NCI-H82 treated with DMSO at 0.1 percent for 48 hours (cell line): ENCODE measurements at regions not wholly inside any gene's neighbourhood (a gene's known extent, or its start where the extent isn't known, plus 50 kb on each side); places are given as distances from the start of the nearest gene placed in this dataset.
"Not testable (repeated sequence)": the region's sequence is repeated elsewhere in the genome, so short reads cannot be mapped to it uniquely, and the experiment has no call there.

Source experiments
- DNase-seq: peaks from one replicate; lab custom pipeline; 2025; ENCODE audit not compliant: unreplicated experiment; lab: John Stamatoyannopoulos, UW

DNA sequence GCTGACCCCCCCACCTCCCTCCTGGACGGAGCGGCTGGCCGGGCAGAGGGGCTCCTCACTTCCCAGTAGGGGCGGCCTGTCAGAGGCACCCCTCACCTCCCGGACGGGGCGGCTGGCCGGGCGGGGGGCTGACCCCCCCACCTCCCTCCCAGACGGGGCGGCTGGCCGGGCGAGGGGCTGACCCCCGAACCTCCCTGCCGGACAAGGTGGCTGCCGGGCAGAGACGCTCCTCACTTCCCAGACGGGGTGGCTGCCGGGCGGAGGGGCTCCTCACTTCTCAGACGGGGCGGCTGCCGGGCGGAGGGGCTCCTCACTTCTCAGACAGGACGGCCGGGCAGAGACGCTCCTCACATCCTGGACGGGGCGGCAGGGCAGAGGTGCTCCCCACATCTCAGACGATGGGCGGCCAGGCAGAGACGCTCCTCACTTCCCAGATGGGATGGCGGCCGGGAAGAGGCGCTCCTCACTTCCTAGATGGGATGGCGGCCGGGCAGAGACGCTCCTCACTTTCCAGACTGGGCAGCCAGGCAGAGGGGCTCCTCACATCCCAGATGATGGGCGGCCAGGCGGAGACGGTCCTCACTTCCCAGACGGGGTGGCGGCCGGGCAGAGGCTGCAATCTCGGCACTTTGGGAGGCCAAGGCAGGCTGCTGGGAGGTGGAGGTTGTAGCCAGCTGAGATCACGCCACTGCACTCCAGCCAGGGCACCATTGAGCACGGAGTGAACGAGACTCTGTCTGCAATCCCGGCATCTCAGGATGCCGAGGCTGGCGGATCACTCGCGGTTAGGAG is 66.2 kb upstream of the PAPPA2 start:
- DNase-seq, result not testable (repeated sequence)

DNA sequence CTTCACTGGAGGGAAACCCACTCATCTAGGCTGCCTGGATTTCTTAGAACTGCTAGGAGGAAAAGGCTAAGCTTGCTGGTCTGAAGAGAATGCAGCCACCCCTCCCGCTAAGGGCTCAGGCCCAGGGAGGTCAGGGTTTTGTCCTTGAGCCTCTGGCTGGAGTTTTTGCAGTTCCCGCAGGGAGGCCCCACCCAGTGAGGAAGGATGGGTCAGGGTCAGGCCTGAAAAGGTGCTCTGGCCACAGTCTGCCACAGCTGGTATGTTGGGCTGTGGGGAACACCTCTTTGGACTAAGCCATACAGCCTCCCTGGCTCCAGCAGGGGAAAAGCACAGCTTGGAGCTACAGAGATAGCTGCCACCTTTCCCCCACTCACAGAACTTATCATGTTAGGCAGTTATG is 71.4 kb upstream of the PAPPA2 start:
- DNase-seq, result no peak

DNA sequence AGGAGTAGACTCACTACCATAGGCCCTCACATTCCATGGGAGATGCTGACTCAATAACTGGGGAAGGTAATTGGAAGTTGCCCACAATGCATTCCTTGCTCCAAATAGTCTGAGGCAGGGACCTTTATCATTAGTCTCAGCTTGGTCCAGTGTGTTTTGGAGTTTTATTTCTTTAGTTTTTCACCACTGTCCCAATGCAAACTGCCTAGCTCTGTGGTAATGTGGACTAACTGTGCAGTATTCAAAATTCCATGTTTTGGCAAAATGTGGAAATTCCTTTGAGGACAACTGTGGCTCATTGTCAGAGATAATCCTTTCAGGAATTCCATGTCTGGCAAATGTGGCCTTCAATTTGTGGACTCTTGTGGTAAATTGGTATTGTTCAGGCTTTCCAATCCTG is 78.1 kb upstream of the PAPPA2 start:
- no peak for DNase-seq

DNA sequence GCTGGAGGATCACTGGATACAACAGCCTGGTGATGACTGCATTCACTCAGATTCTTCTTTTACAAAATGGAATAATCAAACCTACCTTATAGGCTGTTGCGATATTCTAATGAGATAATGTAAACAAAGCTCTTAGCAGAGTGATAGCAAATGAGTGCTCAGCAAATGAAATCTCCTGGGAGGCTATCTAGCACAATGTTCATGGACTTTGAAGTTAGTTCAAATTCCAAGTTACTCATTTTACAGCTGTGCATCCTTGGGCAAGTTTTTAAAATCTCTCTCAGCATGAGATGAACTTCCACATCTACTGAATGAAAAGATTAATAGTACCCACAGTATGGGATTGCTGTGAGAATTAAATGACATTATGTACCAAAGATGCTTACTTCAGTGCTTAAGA is 80.8 kb upstream of the PAPPA2 start:
- DNase-seq, result no peak

DNA sequence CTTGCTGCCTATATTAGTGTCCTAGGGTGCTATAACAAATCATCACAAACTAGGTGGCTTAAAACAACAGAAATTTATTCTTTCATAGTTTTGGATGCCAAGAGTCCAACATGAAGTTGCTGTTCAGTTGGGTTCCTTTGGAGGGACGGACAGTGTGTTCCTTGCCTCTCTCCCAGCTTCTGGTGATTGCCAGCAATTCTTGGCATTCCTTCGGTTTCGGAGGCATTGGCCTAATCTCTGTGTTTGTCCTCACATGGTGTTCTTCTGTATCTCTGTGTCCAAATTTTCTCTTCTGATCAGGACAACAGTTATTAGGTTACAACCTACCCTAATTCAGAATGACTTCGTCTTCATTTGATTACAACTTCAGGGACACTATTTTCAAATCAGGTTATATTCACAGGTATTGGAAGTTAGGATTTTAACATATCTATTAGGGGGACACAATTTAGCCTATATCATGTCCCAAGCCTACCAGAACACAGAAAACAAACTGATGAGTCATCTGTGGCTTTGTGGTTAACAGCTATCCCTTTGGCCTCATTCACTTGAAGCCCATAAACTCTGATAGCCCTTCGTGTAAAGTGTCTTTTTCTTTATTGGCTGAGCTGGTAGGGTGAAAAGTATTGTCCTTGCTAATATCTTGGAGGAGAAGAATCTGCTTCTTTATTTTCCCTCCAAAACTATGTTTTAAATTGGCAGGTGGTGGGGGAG is 83.2 kb upstream of the PAPPA2 start:
- DNase-seq, result no peak

DNA sequence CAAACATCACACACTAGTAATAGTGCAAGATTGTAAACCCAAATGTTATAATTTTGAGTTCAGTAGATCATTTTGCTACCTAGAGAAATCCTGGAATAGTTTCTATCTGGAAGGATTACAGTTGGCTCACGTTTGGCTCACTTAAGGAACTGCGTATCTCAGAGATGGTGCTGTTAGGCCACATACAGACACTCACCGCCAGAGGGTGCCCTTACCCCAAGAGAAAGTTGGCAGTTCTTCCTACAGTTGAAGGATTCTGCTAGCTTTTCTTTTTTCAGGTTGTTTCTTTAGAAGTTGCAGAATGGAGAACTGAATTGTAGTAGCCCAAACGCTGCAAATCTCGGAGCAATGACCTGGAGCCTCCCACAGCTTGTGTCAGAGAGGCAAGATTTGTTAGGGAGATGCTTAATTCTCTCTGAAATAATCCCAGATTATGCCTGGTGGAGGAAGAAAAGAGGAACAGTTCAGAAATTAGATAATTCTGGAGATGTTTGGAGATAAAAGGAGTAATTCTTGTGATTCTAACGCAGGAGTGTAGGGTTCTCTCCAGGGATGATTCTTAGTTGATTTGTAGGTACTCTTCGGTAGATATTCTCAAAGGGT is 87.9 kb upstream of the PAPPA2 start:
- peak; percentile 81 for DNase-seq

DNA sequence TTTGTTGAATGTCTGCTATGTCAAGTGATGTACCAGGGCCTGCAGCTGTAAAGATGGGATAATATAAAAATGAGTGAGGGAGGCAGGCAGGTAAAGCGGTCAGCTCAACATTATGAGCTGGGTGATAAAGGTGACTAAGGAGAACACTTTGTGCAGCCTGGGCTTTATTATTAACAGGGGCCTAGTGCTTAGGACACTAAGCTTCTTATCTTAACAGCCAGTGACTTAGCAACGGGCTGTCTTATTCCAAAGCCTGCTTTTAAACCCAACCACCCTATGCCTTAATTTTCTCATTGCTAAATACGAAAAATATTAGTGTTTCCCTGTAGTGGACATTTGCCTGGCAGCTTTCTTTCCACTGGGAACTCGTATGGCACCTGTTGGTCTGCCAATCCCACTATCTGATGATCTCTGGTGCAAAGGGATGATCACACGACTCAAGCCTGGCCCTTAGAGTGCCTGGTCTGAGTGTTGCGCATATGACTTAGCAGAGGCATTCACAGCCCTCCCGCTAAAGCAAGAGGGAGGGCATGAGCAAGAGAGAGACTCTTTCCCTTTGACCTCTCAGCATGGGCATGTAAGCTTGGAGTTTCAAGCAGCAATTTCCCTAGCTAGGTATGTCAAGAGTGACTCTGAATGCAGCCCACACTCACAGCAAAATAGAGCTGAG is 98.6 kb upstream of the PAPPA2 start:
- peak; percentile 88 for DNase-seq

DNA sequence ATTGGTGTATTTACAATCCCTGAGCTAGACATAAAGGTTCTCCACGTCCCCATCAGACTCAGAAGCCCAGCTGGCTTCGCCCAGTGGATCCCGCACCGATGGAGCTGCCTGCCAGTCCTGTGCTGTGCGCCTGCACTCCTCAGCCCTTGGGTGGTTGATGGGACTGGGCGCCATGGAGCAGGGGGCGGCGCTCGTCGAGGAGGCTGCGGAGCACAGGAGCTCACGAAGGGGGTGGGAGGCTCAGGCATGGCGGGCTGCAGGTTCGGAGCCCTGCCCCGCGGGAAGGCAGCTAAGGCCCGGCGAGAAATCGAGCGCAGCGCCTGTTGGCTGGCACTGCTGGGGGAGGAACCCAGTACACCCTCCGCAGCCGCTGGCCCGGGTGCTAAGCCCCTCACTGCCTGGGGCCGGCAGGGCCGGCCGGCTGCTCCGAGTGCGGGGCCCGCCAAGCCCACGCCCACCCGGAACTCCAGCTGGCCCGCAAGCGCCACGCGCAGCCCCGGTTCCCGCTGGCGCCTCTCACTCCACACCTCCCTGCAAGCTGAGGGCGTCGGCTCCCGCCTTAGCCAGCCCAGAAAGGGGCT is 113.8 kb upstream of the PAPPA2 start:
- DNase-seq, result not testable (repeated sequence)

DNA sequence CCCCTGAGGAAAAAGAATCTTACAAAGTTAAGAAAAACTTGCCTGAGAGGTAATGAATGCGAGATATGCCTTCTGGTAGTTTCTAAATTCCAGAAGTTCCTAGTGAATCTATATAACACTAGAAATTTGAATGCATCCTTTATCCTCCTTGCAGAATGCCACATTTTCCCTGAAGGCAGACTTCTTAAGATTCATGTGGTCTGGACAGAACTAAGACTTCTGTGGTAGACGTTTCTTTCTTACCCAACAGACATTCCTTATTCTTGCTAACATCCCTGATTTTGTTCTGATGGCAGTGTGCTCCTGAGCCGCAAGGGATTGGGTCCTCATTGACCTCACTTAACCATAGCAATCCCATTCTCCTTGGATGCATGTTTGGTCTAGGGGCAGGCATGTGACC is 121.3 kb upstream of the PAPPA2 start:
- no peak for DNase-seq

DNA sequence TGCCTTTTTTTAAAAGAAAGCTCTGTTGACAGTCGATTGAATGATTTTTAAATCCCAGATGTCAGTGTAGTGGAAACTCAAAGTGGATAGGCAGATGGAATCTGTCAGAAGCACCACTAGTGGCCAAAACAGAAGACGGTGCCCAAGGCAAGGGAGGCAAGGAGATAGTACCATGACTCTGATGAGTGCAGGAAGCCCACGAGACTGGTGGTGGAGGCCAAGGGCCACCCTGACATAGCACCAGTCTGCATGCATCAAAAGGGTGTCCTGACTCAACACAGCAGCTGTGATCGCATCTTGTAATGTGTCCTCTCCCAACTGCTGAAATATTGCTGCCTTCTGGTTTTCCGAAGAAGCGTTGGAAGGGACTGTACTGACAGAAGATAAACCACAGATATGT is 124.1 kb upstream of the PAPPA2 start:
- DNase-seq, result no peak

DNA sequence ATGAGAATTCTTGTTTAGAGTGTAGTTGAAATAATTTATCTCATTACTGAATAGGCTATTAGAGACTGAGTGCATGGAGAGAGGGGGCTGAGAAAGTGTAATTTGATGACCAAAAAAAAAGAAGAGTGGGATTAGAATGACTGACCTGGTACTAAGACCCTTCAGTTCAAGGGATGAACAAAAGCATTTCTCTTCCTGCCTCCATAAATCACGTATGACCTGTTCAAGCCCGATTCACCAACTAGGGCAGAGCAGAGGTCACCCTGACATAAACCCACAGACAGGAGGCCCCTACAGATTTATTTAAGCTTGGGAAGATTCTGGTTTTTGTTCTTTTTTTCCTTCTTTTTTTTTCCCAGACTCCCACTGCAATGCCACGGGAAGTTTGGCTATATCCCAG is 123.7 kb upstream of the COP1 start:
- DNase-seq, result no peak

DNA sequence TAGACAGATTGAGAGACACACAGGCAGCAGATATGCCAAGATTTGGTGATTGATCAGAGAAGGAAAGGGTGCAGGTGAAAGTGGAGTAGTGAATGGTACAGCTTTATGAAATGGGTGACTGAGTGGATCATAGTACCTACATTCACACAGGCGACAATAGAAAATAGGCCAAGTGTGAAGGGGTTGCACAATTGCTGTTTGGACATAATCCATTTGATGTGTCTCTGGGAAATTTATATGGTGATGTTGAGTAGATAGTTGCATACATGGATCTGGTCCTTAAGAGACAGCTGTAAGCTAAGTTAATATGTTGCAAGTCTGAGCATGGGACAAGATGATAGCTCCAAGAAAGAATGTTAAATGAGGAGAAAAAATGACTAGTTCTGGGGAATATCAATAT is 118.6 kb upstream of the COP1 start:
- no peak for DNase-seq

DNA sequence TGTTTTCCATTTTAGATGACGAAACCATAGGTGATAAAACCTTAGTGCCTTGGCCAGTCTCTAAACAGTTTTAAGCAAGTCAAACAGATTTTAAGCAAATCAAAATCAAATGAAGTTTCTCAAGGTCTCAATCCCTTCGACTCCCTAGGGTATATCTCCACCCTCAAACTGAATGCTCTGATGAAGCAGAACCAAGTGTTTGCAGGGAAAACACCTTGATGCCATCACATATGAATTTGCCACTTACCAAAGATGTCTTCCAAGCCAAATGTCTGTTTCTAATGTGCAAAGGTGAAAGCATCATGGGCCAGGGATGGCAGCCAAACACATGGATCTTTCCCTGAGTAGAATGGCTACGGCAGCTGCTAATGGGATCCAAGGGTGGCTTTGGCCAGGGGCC is 116.4 kb upstream of the COP1 start:
- DNase-seq, result no peak

DNA sequence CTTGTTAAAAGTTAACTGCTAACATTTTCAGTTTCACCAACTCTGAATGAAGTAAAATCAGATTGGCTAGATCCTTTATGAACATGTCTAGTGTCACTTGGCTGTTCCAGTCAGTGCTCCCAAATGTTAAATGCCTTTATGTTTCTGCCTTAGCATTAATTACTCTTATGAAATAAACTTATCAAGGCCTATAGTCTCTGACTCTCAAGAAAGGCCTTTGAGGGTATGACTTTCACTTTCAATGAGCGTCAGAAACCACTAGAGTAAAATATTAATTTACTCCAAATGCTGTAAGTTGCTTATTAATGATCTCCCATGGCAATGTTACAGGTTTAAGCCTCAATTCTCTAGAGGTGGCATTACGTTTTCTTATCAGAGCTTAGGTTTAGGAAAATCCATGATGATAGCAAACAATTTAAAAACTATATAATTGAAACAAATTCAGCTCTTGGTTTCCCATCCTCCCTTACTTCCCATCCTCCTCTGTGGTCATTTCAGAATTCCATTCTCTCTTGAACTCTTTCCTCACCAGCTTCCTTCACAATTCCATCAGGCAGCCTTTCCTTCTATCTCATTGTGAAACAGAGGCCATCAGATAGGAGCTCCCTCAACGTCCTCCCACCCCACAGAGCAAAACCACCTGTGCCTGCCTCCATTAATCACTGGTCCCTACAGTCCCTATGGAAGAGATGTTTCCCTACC is 108.6 kb upstream of the COP1 start:
- DNase-seq, result no peak

DNA sequence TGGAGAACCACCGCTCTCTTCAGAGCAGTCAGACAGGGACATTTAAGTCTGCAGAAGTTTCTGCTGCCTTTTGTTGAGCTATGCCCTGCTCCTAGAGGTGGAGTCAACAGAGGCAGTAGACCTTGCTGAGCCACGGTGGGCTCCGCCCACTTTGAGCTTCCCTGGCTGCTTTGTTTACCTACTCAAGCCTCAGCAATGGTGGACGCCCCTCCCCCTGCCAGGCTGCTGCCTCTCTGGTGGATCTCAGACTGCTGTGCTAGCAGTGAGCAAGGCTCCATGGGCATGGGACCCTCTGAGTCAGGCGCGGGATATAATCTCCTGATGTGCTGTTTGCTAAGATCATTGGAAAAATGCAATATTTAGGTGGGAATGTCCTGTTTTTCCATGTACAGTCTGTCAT is 89.5 kb upstream of the COP1 start:
- not testable (repeated sequence) for DNase-seq

DNA sequence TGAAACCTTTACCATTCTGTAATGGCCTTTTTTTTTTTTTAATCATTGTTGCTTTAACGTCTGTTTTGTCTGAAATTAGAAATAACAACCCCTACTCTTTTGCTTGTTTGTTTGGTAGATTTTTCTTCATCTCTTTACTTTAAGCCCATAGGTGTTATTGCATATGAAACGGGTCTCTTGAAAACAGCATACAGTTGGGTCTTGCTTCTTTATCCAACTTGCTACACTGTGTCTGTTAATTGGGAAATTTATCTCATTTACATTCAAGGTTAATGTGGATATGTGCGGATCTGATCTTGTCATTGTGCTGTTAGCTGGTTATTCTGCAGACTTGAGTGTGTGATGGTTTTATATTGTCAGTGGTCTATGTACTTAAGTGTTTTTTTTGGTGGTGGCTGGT is 78.9 kb upstream of the COP1 start:
- no peak for DNase-seq

DNA sequence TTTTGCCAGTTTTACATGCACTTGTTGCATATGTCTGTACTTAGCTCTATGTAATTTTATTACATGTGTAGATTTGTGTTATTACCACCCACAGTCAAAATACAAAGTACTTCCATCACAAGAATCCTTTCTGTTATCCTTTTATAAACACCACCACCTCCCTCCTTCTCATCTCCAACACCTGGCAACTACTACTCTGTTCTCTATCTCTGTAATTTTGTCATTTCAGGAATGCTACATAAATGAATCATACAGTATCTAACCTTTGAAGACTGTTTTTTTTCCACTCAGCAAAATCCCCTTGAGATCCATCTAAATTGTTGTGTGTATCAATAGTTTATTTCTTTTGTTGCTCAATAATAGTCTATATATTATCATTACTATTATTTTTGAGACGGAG is 64.5 kb upstream of the COP1 start:
- no peak for DNase-seq
